ENCODE measurements at regions not wholly inside any gene's neighbourhood (a gene's known extent, or its start where the extent isn't known, plus 50 kb on each side); places are given as distances from the start of the nearest gene placed in this dataset.
"Not testable (repeated sequence)": the region's sequence is repeated elsewhere in the genome, so short reads cannot be mapped to it uniquely, and the experiment has no call there.

GRCh38 chr14:97138801-97139200, 341.6 kb downstream of the VRK1 start:
- H3K27me3 ChIP-seq (ENCODE audit: insufficient read depth, low read depth, severe bottlenecking): no peaks in the 10 kb centered on the region
- TF ChIP-seq CTCF (IDR thresholded peaks at IDR 0.05; ENCODE audit: low read depth, low read length): peak; percentile 56
- H3K36me3 ChIP-seq: no peaks in the 10 kb centered on the region
- H3K27ac ChIP-seq: peak overlapping the region; percentile 26
- peaks cover 3% of the 10 kb centered on the region for H3K9me3 ChIP-seq (ENCODE audit: severe bottlenecking)
- no peak overlapping the region for H3K4me3 ChIP-seq (ENCODE audit: low read depth, low read length)
- DNase-seq: peak; percentile 66

- Histone ChIP-seq H3K36me3 (no peaks in the 10 kb centered on the region), H3K27me3 (ENCODE audit: insufficient read depth, low read depth, severe bottlenecking) (no peaks in the 10 kb centered on the region), H3K4me3 (ENCODE audit: low read depth, low read length) (no peak overlapping the region), H3K27ac (no peak overlapping the region), H3K9me3 (ENCODE audit: severe bottlenecking) (no peaks in the 10 kb centered on the region)
- DNase-seq: no peak
- no peak for TF ChIP-seq CTCF (IDR thresholded peaks at IDR 0.05; ENCODE audit: low read depth, low read length)
Observed at GRCh38 chr14:97143011-97143410, 345.8 kb downstream of the VRK1 start.

- TF ChIP-seq CTCF (IDR thresholded peaks at IDR 0.05; ENCODE audit: low read depth, low read length): no peak
- H3K27me3 ChIP-seq (ENCODE audit: insufficient read depth, low read depth, severe bottlenecking): no peaks in the 10 kb centered on the region
- H3K27ac ChIP-seq: no peak overlapping the region
- no peaks in the 10 kb centered on the region for H3K36me3 ChIP-seq
- no peaks in the 10 kb centered on the region for H3K9me3 ChIP-seq (ENCODE audit: severe bottlenecking)
- DNase-seq: no peak
- H3K4me3 ChIP-seq (ENCODE audit: low read depth, low read length): no peak overlapping the region
Observed at GRCh38 chr14:97143456-97143855, 346.3 kb downstream of the VRK1 start.

- not testable (repeated sequence) for DNase-seq; H3K36me3 ChIP-seq; H3K27me3 ChIP-seq (ENCODE audit: insufficient read depth, low read depth, severe bottlenecking); H3K9me3 ChIP-seq (ENCODE audit: severe bottlenecking); H3K4me3 ChIP-seq (ENCODE audit: low read depth, low read length); H3K27ac ChIP-seq
Observed at GRCh38 chr14:97148021-97148420, 350.8 kb downstream of the VRK1 start.

- no peaks in the 10 kb centered on the region for H3K9me3 ChIP-seq (ENCODE audit: severe bottlenecking)
- H3K36me3 ChIP-seq: no peaks in the 10 kb centered on the region
- no peaks in the 10 kb centered on the region for H3K27me3 ChIP-seq (ENCODE audit: insufficient read depth, low read depth, severe bottlenecking)
- no peak for DNase-seq
- TF ChIP-seq CTCF (IDR thresholded peaks at IDR 0.05; ENCODE audit: low read depth, low read length): no peak
- H3K27ac ChIP-seq: no peak overlapping the region
- H3K4me3 ChIP-seq (ENCODE audit: low read depth, low read length): no peak overlapping the region
Observed at GRCh38 chr14:97149775-97150174, 352.6 kb downstream of the VRK1 start.

- Histone ChIP-seq H3K27ac (no peak overlapping the region), H3K27me3 (ENCODE audit: insufficient read depth, low read depth, severe bottlenecking) (no peaks in the 10 kb centered on the region), H3K4me3 (ENCODE audit: low read depth, low read length) (no peak overlapping the region), H3K36me3 (no peaks in the 10 kb centered on the region), H3K9me3 (ENCODE audit: severe bottlenecking) (no peaks in the 10 kb centered on the region)
- no peak for TF ChIP-seq CTCF (IDR thresholded peaks at IDR 0.05; ENCODE audit: low read depth, low read length)
- no peak for DNase-seq
Observed at GRCh38 chr14:97153527-97153926, 356.3 kb downstream of the VRK1 start.
